Small intestine (tissue), 7 donors: ENCODE measurements at regions not wholly inside any gene's neighbourhood (a gene's known extent, or its start where the extent isn't known, plus 50 kb on each side); places are given as distances from the start of the nearest gene placed in this dataset.

Experiments used
- DNase-seq, 2 donors: peaks; one replicate each; pipeline versions ENCODE4 v3.0.0 to v3.0.0-alpha.2; 2013
- FAIRE-seq: peaks from 2 replicates; lab custom pipeline; 2012; peaks lifted over from hg19 to GRCh38; lab: Jason Lieb, UNC
- H3K27ac ChIP-seq, 3 donors: one replicate each; pipeline ENCODE4 v1.5.1; 2013; ENCODE audit warnings: low read length in 2 of 3, mild to moderate bottlenecking in 2 of 3, control low read depth in 1 of 3, inconsistent platforms in 1 of 3, low read depth in 1 of 3, moderate library complexity in 1 of 3
- H3K27me3 ChIP-seq, 3 donors: one replicate each; pipeline ENCODE4 v1.6.1; 2013; ENCODE audit warnings: low read length in 3 of 3, inconsistent platforms in 1 of 3; ENCODE audit not compliant: control insufficient read depth in 3 of 3, insufficient read depth in 3 of 3
- H3K36me3 ChIP-seq, 3 donors: one replicate each; pipeline ENCODE4 v1.6.1; 2013; ENCODE audit warnings: low read length in 3 of 3, inconsistent platforms in 1 of 3, low read depth in 1 of 3, mild to moderate bottlenecking in 1 of 3, moderate library complexity in 1 of 3; ENCODE audit not compliant: control insufficient read depth in 3 of 3, insufficient read depth in 2 of 3
- H3K4me1 ChIP-seq, 3 donors: one replicate each; pipeline ENCODE4 v1.6.1; 2013; ENCODE audit warnings: low read length in 2 of 3, inconsistent platforms in 1 of 3, low read depth in 1 of 3, mild to moderate bottlenecking in 1 of 3, moderate library complexity in 1 of 3; ENCODE audit not compliant: control insufficient read depth in 3 of 3, insufficient read depth in 2 of 3
- H3K4me3 ChIP-seq, 3 donors: one replicate each; pipeline ENCODE4 v1.5.1; 2013; ENCODE audit warnings: low read length in 3 of 3, control low read depth in 1 of 3, inconsistent platforms in 1 of 3, low read depth in 1 of 3, mild to moderate bottlenecking in 1 of 3, moderate library complexity in 1 of 3
- H3K9me3 ChIP-seq, 2 donors: one replicate each; pipeline ENCODE4 v1.6.1; 2013; ENCODE audit warnings: low read depth in 1 of 2, low read length in 1 of 2; ENCODE audit not compliant: control insufficient read depth in 2 of 2, insufficient read depth in 1 of 2
- WGBS, 3 donors: extraction: QIAGEN DNeasy Blood & Tissue Kit; methylation state at CpG; one replicate each; pipeline ENCODE4 v1.1.7; 2013; 5-methylcytosine and 5-hydroxymethylcytosine counted together
- donor health status: healthy with polysubstance abuse.
- donor health status: control.
- donor health status: control.
- donor health status: Bipolar disorder and iron deficiency.
- donor health status: healthy.

DNA sequence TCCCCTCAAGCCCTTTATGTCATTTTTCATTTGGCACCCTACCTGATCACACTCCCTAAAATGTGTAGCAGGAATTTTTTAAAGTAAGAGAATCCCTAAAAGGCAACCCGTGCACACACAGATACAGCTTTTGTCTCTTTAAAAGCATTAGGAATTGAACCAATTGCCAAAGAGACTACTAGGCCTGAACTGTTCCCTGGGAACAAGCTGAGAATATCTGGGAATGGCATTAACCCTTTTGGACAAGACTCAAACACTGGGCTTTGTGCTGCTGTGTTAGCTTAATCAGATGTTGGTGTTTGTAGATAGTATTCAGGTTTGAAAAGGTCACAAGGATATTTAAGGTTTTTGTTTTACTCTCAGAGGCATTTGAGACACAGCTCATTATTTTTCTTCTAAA lies 414.4 kb upstream of the PDZRN3 start:
- 59 to 76% (median 60%) methylated on average over 1 of the region's 1 CpG for WGBS, 3 donors
- H3K9me3 ChIP-seq = no peaks in the 10 kb centered on the region
- H3K4me3 ChIP-seq = no peak overlapping the region
- DNase-seq = no peak
- no peak for FAIRE-seq
- H3K27ac ChIP-seq = no peak overlapping the region
- H3K36me3 ChIP-seq = no peaks in the 10 kb centered on the region
- no peaks in the 10 kb centered on the region for H3K4me1 ChIP-seq
- no peaks in the 10 kb centered on the region for H3K27me3 ChIP-seq

DNA sequence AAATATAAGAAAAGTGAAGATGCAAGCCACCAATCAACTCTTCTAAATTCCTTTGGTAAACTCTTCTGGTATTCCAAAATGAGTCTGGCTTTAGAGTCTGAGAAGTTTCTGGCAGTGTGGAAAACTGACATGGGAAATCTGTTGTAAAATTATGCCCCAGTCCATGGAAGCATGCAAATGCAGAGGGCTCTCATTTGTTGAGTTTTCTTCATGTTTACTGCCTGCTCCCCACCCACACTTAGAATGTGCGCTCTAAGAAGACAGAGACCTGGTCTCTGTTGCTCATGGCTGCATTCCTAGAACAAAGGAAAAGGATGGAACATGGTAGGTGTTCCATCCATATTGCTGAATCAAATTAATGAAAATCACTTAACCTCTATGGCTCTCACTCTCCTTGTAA lies 411.8 kb upstream of the PDZRN3 start:
- WGBS, 3 donors = 0% methylated on average over 1 of the region's 1 CpG
- H3K4me3 ChIP-seq = no peak overlapping the region
- H3K27ac ChIP-seq = no peak overlapping the region
- no peaks in the 10 kb centered on the region for H3K36me3 ChIP-seq
- H3K4me1 ChIP-seq = no peaks in the 10 kb centered on the region
- H3K27me3 ChIP-seq = no peaks in the 10 kb centered on the region
- no peaks in the 10 kb centered on the region for H3K9me3 ChIP-seq
- DNase-seq (no peak), FAIRE-seq (no peak)

DNA sequence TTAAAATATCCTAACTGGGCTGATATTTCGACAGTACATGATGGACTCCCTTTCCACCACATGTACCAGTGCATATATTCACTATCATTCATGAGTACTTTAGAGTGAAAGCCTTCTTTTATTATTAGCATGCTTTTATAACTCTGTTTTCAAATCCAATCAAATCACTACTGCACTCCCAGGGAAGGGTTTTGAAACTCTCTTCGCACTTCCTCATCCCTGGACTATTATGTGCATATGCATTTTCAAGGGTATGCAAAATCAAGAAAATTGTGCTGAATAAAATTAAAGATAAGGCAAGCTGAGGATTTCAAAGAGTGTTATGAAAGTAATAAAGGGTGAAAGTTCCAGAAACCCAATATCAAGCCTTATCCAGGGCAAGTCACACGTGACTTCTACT lies 411.4 kb upstream of the PDZRN3 start:
- H3K36me3 ChIP-seq = no peaks in the 10 kb centered on the region
- DNase-seq (no peak), FAIRE-seq (no peak)
- H3K27me3 ChIP-seq = no peaks in the 10 kb centered on the region
- H3K27ac ChIP-seq = no peak overlapping the region
- H3K9me3 ChIP-seq = no peaks in the 10 kb centered on the region
- WGBS, 3 donors = 79 to 87% (median 79%) methylated on average over 3 of the region's 3 CpGs
- H3K4me1 ChIP-seq = no peaks in the 10 kb centered on the region
- H3K4me3 ChIP-seq = no peak overlapping the region

DNA sequence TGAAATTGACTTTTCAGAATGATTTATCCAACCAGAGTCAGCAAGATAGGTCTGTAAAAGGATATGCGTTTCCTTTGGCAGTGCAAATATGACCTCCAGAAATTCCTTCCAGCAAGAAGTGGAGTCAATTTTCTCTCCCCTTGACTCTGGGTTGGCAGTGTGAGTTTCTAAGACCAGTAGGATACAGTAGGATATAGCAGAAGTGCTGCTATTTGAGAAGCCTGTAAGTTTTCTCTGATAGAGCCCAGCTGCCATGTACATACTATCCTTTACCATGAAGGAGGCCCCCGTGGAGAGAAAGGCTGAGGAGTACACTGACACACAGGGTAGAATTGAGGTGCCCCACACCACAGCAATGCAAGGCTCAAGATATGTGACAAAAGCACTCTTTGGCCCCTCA lies 409.1 kb upstream of the PDZRN3 start:
- no peaks in the 10 kb centered on the region for H3K27me3 ChIP-seq
- FAIRE-seq = no peak
- DNase-seq = no peak
- no peaks in the 10 kb centered on the region for H3K9me3 ChIP-seq
- H3K36me3 ChIP-seq = no peaks in the 10 kb centered on the region
- WGBS, 3 donors = 76 to 81% (median 77%) methylated on average over 2 of the region's 2 CpGs
- H3K27ac ChIP-seq = no peak overlapping the region
- H3K4me1 ChIP-seq = no peaks in the 10 kb centered on the region
- H3K4me3 ChIP-seq = no peak overlapping the region

DNA sequence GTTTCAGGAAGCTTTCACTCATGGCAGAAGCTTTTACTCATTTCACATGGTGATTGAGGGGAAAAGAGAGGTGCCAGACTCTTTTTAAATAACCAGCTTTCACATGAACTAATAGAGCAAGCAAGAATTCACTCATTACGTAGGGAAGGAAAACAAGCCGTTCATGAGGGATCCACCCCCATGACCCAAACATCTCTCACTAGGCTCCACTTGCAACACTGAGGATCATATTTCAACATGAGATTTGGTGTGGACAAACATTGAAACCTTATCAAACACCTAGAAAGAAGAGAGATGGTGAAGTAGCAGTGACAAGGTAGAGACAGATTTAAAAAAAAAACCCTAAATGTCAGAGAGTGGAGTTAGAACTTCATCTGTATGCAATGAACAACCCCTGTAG lies 408.6 kb upstream of the PDZRN3 start:
- Histone ChIP-seq H3K27ac (no peak overlapping the region), H3K4me3 (no peak overlapping the region), H3K9me3 (no peaks in the 10 kb centered on the region), H3K36me3 (no peaks in the 10 kb centered on the region), H3K4me1 (no peaks in the 10 kb centered on the region), H3K27me3 (no peaks in the 10 kb centered on the region)
- 77 to 85% (median 81%) methylated on average over 2 of the region's 2 CpGs for WGBS, 3 donors
- no peak for FAIRE-seq
- no peak for DNase-seq

DNA sequence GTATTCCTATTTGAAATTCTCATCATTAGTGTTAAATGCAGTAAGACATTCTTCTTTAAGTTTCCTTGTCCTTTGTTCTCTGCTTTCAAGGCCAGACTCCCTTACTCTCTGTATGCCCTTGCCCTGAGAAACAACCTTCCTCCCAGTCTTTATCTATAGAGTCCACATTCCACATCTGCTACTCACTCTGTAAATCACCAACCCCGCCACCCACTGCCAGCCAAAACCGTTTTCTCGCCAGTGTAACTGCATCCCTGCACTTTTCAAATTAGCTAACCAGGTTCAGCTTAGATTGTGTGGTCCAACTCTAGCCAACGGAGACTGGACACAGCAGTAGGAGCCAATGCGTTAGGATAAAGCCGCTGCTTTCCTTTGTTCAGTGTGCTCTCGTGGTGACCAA lies 402.4 kb upstream of the PDZRN3 start:
- WGBS, 3 donors = 62 to 74% (median 66%) methylated on average over 7 of the region's 7 CpGs
- no peak for FAIRE-seq

DNA sequence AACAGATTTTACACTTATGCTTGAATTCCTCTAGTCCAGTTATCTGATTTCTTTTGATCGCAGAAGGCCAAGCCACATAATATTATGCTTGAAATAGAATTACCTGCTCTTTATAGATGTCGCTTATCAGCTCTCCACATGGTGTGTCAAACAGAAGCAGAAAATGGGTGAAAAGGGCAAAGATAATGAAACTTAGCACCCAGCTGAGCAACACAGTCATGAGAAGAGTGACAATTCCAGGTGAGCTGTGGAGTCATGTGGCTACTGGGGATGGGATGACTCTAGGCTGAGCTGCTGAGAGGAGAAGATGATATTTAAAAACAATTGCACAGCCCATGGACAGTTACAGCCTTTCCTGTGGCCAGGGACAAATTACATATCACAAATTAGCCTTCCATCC lies 398.7 kb upstream of the PDZRN3 start:
- Histone ChIP-seq H3K4me3 (no peak overlapping the region), H3K9me3 (peaks cover 0 to 7% of the 10 kb centered on the region in 2 donors), H3K36me3 (no peaks in the 10 kb centered on the region), H3K27ac (no peak overlapping the region), H3K27me3 (no peaks in the 10 kb centered on the region), H3K4me1 (peaks cover 0 to 3% (median 0%) of the 10 kb centered on the region in 3 donors)
- DNase-seq = peak in 1 of 2 donors; percentile 35
- WGBS, 3 donors = 40 to 79% (median 49%) methylated on average over 2 of the region's 2 CpGs
- FAIRE-seq = no peak

More for the DNA sequence above, 402.4 kb upstream of the PDZRN3 start:
- DNase-seq = peak in 1 of 2 donors; percentile 4
- no peak overlapping the region for H3K27ac ChIP-seq
- no peaks in the 10 kb centered on the region for H3K36me3 ChIP-seq
- H3K27me3 ChIP-seq = no peaks in the 10 kb centered on the region
- H3K9me3 ChIP-seq = peaks cover 0 to 7% of the 10 kb centered on the region in 2 donors
- peaks cover 0 to 3% (median 0%) of the 10 kb centered on the region in 3 donors for H3K4me1 ChIP-seq
- H3K4me3 ChIP-seq = no peak overlapping the region

DNA sequence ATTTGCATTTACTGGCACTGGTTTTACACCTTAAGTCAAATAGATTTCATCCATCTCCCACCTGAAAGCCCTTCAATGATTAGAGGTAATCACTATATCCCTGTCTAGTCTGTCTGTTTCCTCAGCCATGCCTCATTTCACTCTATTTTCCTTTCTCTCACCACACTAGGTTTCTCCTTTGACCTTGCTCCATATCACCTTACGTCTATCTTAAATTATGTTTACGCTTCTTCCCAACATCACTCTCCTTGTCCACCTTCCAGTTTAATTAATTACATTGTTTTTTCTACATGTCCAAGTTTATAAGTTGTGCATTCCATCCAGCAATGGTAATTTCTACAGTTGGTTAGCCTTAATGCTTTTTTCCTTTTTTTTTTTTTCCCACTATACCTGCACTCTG lies 396.7 kb upstream of the PDZRN3 start:
- Histone ChIP-seq H3K9me3 (no peaks in the 10 kb centered on the region), H3K36me3 (no peaks in the 10 kb centered on the region), H3K27ac (no peak overlapping the region), H3K4me1 (no peaks in the 10 kb centered on the region), H3K4me3 (no peak overlapping the region), H3K27me3 (no peaks in the 10 kb centered on the region)
- FAIRE-seq = no peak
- 68 to 79% (median 73%) methylated on average over 2 of the region's 2 CpGs for WGBS, 3 donors
- DNase-seq = no peak
